Right kidney (tissue), 1 donor: ENCODE measurements at regions not wholly inside any gene's neighbourhood (a gene's known extent, or its start where the extent isn't known, plus 50 kb on each side); places are given as distances from the start of the nearest gene placed in this dataset.

Experiments
- DNase-seq: peaks from one replicate; pipeline ENCODE4 v3.0.0-alpha.2; 2016

DNA sequence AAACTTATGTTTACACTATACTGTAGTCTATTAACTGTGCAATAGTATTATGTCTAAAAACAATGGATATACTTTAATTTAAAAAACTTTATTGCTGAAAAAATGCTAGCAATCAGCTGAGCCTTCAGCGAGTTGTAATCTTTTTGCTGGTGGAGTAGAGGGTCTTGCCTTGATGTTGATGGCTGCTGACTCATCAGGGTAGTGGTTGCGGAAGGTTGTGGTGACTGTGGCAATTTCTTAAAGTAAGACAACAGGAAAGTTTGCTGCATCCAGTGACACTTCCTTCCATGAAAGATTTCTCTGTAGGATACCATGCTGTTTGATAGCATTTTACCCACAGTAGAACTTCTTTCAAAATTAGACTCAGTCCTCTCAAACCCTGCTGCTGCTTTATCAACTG is 234.7 kb upstream of the CSF3R start:
- no peak for DNase-seq

DNA sequence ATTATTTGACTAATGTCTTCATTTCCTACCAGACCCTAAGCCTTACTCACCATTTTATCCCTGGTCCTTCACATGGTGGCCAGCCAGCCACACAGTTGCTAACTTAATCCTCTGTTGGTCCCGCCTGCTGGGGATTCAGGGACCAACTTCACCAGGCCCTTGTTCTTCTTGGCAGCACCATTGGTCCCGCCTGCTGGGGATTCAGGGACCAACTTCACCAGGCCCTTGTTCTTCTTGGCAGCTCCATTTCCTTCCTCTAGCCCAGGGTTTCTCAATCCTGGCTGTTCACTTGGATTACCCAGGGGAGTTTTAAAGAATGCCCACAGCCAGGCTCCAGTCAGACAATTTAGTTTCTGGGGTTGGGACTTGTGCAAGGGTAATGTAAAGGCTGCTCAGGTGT is 233.1 kb upstream of the CSF3R start:
- DNase-seq: no peak

DNA sequence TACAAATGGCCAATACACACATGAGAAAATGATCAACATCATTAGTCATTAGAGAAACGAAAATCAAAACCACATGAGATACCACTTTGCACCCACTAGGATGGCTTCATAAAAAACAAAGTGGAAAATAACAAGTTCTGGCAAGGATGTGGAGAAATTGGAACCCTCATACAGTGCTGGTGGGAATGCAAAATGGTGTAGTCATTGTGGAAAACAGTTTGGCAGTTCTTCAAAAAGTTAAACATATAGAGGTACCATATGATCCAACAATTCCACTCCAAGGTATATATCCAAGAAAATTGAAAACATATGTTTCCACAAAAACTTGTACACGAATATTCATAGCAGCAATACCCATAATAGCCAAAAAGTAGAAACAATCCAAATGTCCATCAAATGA is 231.6 kb upstream of the CSF3R start:
- no peak for DNase-seq

DNA sequence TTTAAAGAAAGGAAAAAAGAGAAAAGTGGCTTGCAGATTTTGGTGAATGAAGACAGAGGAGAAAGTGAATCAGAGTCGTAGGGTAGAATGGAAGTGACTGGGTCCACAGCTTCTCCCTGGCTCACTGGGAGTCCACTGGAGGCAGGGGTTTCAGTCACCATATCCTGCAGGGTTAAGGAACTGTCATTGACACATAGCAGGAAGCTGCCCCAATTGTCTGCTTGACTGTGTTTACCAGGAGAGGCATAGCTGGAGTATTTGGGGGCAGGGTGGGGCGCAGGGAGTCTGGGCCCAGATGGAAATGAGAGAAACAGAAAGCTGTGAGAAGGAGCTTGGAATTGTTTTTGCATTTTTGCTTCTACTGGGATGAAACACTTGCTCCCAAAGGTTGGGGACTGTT is 228.8 kb upstream of the CSF3R start:
- no peak for DNase-seq

DNA sequence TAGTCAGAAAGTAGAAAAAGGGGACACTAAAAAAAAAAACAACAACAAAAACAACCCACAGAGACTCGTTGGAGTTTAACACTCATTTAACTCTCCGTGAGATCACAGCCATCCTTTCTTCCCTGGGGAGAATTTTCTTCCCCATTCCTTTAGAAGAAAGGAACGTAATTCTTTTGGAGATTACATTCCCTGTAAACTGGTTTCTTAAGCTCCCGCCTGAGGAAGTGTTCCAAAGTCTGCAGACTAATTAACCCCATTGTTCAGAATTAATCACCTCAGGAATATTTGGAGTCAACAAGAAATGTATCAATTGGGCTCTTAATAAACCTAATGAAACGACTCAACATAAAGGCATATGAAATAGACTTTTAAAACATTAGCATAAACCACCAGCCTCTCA is 228.2 kb upstream of the CSF3R start:
- DNase-seq: no peak

DNA sequence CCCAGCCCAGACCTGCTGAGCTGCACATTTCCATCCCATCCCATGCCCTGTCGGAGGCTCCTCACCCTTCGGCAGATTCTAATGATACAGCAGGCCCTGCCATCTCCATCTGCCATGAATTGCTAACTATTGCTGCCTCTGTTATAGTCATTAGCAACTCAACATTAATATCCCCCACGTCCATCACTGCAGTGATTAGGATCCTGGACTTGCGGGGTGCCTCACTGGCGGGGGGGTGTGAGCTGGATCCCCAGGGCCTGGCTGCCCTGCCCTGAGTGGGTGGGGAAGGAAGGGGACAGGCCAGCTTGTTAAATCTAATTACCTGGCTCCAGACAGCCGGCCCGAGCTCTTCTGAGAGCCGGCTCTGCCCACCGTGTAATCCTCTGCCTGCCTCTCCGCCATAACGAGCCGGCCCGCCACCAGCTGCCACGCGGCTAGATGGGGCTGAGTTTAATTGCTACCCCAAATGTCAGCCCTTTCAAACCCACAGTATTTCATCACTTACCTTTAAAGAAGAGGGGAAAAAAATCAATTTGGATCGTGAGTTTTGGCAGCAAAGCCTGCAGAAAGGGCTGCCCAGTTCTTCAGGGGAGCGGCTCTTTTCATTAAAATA is 227.3 kb upstream of the CSF3R start:
- DNase-seq: no peak

DNA sequence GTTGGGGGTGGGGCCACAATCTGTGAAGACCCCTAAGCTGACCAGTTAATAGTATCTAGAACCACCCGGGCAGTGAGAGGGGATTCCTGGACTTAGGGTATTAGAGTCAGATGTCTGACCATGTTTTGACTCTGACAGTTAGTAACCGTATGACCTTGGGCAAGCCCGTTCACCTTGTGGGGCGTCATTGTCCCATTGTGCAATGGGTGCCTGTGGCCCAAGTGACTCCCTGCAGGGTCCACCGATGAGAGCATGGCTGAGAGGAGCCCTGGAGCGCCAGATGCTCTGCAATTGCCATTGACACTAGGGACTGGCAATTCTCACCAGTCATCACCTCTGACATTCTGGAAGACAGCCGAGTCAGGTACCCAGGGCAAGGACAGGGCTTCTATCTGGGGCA is 225.9 kb upstream of the CSF3R start:
- DNase-seq: no peak

DNA sequence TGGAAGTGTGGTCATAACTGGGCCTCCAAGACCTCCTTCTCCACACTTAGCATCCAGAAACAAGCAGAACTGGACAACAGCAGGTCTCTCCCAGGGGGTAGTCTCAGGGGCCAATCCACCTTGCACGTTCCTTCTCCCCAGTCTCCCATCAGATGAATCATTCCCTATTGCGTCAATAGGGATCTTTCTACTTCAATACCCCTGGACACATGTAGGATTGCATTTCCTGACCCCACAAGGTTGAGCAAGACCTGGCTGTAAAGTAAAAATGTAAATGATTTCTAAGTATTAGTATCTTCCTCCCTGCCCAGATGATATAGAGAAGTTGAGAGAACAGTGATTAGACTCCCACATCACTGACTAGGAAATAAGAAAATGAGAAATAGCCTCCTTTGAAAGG is 224.5 kb upstream of the CSF3R start:
- DNase-seq: no peak

DNA sequence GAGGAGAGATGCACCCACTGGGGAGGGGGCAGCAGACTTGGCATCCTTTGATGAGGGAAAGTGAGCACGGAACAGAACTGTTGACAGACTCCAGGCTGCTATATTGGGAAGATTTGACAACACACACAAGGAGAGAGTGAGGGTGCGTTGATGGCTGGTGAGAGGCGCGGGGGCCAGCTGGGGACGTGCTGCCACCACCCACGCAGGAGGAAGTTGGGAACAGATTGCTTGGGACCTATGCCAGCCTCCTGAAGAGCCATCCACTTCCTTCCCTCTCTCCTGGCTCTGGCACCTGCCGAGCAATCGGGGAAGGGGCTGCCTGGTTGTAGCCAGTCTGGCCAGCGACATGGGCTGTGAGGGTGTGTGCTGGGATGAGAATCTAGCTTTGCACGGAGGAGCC is 223.7 kb upstream of the CSF3R start:
- no peak for DNase-seq

DNA sequence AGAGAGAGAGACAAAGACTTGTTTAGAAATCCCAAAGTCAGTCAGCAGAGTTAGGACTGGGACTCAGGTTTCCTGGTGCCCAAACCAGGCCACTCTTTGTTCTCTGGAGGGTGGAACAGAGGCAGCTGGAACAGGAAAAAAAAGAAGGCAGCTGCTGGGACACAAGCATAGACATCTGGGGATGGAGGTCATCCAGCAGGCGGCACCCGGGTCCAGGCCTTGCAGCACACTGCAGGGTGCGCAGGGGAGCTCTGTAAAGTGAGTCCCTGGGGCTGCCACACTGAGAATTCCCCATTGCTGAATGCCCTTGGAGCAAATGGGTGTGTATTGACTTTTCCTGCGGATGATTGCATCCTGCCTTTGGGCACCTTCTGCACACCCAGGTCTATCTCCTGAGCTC is 222.9 kb upstream of the CSF3R start:
- DNase-seq: no peak

DNA sequence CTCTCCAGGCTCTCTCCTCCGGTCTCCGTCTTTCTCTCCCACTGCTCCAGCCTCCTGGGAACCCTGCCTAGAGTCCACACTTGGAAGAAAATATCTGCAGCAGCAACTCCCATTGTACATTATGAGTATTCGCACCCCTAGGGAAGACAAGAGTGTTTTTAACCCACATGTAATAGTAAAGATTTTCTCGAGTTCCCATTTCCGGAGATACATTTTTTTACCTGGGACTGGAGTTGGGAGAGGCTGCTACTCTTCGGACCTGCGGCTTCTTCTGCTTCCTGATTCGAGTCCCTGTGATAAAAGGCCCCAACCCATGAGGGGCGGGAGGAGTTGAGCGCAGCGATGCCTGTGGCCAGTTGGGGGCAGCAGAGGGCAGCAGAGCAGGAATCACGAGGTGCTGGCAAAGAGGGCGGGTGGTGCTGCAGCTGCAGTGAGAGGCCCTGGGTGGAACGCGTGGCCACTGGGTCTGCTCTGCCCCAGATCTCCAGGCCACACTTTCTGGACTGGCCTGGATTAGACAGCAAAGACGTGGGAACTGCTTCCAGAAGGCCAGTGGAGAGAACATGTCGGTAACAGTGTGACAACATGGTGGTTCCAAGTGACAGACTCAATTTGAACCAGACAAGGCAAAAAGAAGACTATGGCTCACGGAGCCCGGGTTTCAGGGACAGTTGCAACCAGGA is 221.0 kb upstream of the CSF3R start:
- peak; percentile 64 for DNase-seq

DNA sequence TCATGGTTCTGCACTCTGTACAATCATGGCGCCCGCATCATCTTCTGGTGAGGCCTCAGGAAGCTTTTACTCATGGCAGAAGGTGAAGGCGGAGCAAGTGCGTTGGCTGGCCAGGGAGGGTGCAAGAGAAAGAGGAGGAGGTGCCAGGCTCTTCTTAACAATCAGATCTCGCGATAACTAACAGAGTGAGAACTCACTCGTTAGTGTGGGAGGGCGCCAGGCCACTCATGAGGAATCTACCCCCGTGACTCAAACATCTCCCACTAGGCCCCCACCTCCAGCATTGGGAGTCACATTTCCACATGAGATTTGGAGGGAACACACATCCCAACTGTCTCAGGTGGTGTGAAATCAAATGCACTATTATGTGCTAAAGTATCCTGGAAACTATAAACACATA is 220.2 kb upstream of the CSF3R start:
- no peak for DNase-seq

DNA sequence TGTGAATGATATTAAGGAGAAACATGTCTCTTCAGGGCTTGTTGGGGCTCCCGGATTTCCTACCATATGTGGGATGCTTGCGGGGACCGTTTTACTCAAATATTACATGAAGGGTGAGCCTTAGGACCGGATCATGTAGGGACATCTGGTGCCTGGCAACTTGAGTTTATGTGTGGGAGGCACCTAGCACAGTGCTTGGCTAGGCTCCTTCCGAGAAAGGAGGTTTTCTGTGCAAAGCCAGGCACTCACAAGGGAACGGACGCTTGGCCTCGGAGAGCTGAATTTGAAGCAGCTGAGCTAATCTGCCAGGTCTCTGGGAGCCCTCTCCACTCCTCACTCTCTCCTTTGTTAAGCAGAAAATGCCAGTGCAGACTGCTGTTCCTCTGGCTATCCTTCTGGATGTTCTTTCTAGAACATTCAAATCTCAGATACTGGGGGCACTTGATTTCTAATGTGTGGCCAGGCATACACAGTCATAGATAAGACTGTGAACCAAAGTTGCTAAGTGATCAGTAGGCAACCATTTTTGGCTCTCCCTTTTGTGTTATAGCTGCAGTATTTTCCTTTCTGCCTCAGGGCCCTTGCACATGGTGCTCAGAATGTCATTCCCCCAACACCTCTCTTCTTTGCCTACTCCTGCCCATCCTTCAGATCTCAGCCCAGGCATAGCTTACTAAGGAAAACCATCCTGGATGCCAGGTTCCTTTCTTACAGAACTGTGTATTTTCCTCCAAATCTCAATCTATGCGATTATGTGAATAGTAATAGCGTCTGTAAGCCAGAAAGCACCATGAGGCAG is 216.6 kb upstream of the CSF3R start:
- DNase-seq: no peak

DNA sequence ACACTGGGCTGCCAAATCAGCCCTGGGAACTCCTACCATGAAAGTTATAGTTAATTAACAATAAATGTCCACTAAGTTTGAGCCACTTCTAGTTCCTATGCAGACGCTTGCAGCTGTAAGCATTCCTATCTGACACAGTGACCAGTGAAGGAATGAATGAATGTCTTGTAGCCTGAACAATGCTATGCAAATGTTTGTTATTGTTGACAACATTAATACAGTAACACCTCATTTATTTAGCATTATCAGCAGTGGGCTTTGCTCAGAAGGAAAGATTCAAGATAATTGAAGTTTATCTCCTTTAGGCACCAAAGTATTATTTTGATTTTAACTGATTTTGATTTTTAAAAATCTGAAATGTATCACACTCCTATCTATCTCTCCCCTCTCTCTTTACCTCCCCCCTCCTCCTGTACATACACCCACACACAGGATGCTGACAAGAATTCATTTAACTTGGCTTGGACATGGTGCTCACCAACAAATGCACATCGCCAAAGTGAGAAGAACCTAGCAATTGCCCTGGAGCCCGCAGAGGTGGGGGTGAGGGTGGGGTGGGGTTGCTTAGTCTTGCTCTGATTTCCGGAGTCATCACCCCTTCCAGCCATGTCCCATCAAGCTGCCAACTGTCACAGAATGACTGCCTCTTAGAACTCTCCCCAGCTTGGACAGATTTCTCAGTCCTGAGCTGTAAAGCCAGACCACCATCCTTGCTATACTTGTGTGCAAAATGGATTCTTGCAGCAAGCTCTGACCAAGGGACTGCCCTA is 215.3 kb upstream of the CSF3R start:
- no peak for DNase-seq

DNA sequence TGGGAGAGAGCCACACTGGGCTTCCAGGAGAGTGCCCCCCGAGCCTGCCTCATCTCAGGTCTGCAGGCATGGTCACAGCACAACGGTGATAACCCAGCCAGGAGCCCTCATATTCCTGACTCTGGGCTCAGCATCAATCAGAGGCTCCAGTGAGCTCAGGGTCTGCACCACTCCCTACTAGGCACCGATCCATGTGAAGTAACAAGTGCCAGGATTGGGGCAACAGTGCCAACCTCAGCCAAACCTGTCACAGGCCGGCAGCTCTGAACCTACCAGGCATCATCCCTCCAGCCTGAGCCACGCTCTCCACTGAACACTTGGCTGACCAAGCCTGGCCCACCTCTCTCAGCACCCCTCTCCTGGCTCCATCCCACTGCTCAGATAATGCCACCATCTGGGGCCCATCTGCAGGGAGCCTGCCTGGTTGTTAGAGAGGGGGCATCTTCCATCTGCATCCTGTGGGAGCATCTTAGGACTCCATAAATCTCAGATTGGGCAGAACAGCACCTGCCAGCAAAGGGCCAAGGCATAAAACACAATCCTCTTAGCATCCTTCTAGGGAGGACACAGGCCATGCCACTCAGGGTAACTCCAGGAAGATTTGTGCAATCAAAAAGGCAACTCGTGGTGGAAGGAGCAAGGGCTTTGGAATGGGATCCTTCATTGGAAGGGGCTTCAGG is 213.7 kb upstream of the CSF3R start:
- DNase-seq: no peak

DNA sequence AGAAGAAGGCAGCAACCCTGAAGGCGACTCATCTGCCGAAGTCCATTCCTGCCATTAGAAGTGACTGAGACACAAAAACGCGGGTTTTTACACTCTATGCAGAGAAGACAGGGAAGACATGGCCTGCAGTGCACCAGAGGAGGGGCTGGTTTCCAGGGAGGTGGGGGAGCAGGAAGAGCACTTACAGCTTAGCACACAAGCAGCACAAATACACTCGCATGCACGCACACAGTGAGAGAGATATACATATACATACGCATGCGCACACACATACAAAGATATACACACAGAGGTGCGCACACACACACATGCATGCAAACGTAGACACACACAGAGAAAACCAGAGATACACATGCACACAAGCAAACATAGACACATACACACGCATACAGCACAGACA is 210.9 kb upstream of the CSF3R start:
- no peak for DNase-seq

DNA sequence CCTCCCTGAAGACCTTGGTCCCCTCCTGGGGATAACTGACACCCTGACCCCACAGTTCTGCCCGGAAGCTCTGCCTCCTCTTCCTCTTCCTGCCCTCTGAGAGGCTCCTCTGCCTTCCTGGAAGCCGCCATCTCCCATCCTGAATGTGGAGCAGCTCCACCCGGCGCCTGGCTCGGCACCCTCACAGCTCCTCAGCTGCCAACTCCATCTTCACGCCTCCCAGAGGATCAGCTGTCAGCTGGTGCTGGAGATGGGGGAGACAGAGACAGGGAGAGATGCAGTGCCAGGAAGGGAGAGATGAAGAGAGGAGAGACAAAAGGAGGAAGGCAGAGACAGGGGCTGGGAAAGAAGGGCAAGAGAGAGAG is 210.4 kb upstream of the CSF3R start:
- DNase-seq: no peak

DNA sequence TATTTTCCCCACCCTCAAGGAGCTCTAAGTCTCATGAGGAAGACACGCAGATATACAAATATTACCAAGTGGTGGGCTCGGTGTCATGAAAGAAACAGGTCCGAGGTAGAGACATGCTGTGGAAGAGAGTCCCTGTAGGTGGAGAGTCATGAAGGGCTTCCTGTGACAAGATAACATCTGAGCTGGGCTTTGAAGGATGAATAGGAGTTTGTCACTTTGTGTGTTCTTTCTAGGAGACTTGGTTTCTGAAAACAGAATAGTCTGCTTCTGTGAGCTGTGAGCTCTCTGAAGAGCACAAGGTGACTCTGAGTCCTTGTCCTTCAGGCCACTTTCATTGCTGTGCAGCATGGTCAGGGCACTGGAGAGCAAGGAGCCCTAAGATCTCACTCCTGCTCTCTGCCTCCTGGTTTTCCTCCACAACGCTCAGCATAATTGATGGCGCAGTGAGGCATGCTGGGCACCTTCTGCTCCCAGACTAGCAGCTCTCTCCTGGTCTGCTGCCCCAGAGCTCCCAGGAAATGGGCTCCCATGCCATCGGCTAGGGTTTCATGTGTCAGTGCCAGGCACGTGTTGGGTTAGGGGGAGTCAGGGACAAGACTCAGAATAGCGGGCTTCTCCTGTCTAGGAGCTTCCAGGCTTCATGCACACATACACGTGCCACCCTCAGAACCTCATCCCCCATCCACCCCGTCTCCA is 209.9 kb upstream of the CSF3R start:
- DNase-seq: no peak

DNA sequence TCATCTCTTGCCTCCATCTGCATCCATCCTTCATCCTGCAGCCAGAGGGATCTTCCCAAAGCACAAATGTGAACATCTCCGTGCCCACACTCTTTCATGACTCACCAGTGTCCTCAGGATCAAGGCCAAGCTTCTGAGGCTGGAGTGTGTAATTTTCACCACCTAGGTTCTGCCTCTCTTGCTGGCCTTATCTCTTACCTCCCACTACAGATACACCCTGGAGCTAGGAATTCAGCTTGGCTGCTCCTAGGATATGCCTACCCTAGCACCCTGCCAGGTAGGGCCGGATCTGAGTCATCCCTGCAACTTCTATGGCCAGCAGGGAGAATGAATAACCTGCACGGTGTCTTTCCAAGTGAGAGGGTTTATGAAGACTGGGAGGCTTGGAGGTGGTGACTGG is 208.7 kb upstream of the CSF3R start:
- DNase-seq: no peak

DNA sequence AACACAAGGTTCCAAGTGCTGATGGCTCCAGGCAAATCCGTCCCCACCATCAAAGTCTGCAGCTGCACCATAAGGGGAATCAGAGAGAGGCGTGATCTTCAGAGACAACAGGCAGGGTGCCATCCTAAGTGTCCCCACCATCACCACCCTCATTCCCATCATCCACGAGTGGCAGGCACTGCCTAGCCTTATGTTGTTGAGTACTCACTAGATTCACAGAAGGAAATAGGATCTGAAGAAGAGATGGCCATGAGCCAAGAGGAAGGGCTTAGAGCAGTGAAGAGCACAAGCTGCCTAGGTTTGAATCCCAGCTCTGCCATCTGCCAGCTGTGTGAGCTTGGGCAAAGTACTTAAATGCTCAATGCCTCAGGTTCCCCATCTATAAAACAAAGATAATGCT is 207.3 kb upstream of the CSF3R start:
- no peak for DNase-seq

DNA sequence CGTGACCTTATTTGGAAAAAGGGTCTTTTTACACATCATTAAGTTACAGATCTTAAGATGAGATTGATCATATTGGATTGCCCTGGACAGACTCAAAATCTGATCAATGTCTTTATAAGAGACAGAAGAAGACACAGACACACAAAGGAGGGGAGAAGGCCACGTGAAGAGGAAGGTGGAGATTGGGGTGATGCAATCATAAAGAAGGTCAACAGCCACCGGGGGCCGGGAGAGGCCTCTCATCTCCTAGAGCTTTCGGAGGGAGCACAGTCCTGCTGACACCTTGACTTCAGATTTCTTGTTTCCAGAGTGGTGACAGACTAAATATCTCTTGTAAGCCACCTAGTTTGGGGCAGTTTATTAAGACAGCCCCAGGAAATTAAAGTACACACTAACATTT is 204.6 kb upstream of the CSF3R start:
- DNase-seq: no peak
